Activated T-cell treated with anti-CD3 and anti-CD28 coated beads, Interleukin-2, amount 50 U/mL, for 72 hours (primary cell): ENCODE measurements at regions not wholly inside any gene's neighbourhood (a gene's known extent, or its start where the extent isn't known, plus 50 kb on each side); places are given as distances from the start of the nearest gene placed in this dataset.
"Not testable (repeated sequence)": the region's sequence is repeated elsewhere in the genome, so short reads cannot be mapped to it uniquely, and the experiment has no call there.

Source experiments
- ATAC-seq, 2 donors: fragments of 150-1000 bp; cut with Tn5 transposase; replicated peaks in 1 of 2; 2 replicates each; pipeline ENCODE4 v1.10.0; 2021; ENCODE audit warnings: moderate library complexity in 2 of 2, mild to moderate bottlenecking in 1 of 2
- DNase-seq, 2 donors: peaks; one replicate each; pipeline ENCODE4 v3.0.0; 2021 to 2022; ENCODE audit warnings: mixed read lengths in 1 of 2
- H3K27ac Mint-ChIP-seq: one replicate; pipeline ENCODE4 v1.8.0; 2022; ENCODE audit warnings: mild to moderate bottlenecking, moderate library complexity, mixed read lengths
- H3K27me3 Mint-ChIP-seq: one replicate; pipeline ENCODE4 v1.8.0; 2022; ENCODE audit warnings: low read depth, mixed read lengths
- H3K36me3 Mint-ChIP-seq, 2 donors: one replicate each; pipeline ENCODE4 v1.8.0; 2022; ENCODE audit warnings: mixed read lengths in 2 of 2, mild to moderate bottlenecking in 1 of 2; ENCODE audit not compliant: insufficient read depth in 2 of 2
- H3K4me1 Mint-ChIP-seq: one replicate; pipeline ENCODE4 v1.8.0; 2022; ENCODE audit warnings: low read depth, mixed read lengths
- H3K4me3 Mint-ChIP-seq, 2 donors: one replicate each; pipeline ENCODE4 v1.8.0; 2022; ENCODE audit warnings: mild to moderate bottlenecking in 2 of 2, mixed read lengths in 2 of 2, moderate library complexity in 2 of 2
- H3K9me3 Mint-ChIP-seq, 2 donors: one replicate each; pipeline ENCODE4 v1.8.0; 2022; ENCODE audit warnings: mixed read lengths in 2 of 2

DNA sequence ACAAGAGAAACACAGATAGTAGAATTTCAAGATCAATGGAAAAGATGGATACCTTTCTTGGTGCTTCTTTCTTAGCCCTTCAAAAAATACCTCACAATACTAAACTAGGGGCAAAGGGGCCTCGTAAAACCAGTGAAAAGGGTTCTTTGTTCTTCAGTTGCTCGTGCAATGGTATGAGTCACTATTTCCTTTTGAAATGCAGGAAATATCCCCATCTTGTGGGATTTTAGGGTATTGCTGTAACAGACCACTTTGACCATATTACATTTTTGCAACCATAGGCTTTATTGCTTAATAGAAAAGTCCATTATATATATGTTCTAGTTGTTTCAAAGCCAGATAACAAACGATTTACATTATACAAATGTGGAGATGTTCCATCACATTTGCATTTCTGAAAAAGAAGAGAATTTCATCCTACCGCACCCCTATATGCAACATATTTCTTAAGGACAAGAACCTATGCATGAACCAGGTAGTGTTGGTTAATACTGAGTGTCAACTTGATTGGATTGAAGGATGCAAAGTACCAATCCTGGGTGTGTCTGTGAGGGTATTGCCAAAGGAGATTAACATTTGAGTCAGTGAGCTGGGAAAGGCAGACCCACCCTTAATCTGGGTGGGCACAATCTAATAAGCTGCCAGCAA is 88.6 kb upstream of the PKN2 start:
- H3K27me3 Mint-ChIP-seq: no peaks in the 10 kb centered on the region
- H3K4me1 Mint-ChIP-seq: no peaks in the 10 kb centered on the region
- H3K9me3 Mint-ChIP-seq: peaks cover 3 to 4% of the 10 kb centered on the region in 2 donors
- no peaks in the 10 kb centered on the region for H3K36me3 Mint-ChIP-seq
- H3K27ac Mint-ChIP-seq: no peak overlapping the region
- ATAC-seq: peak; percentile 45 to 65
- DNase-seq: no peak
- H3K4me3 Mint-ChIP-seq: no peak overlapping the region

DNA sequence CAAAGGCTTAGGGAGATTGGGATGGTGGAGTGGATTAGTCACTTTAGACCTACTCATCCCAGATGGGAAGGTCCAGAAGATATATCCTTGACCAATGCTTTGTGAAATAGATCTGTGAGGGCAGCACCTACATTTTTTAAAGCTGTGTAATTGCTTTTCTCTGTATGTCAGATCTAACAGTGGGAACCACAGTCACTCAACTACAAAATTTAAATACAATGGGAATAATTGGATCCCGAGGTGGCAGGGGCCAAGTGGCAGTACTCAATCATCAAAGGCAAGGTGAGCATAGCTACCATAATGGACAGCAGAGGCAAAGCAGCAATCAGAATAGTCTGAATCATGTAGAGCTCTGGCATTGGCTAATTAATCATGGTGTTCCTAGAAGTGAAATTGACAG is 86.1 kb upstream of the PKN2 start:
- not testable (repeated sequence) for DNase-seq, H3K4me1 Mint-ChIP-seq, H3K36me3 Mint-ChIP-seq, H3K27ac Mint-ChIP-seq, H3K4me3 Mint-ChIP-seq, H3K27me3 Mint-ChIP-seq, ATAC-seq, H3K9me3 Mint-ChIP-seq

DNA sequence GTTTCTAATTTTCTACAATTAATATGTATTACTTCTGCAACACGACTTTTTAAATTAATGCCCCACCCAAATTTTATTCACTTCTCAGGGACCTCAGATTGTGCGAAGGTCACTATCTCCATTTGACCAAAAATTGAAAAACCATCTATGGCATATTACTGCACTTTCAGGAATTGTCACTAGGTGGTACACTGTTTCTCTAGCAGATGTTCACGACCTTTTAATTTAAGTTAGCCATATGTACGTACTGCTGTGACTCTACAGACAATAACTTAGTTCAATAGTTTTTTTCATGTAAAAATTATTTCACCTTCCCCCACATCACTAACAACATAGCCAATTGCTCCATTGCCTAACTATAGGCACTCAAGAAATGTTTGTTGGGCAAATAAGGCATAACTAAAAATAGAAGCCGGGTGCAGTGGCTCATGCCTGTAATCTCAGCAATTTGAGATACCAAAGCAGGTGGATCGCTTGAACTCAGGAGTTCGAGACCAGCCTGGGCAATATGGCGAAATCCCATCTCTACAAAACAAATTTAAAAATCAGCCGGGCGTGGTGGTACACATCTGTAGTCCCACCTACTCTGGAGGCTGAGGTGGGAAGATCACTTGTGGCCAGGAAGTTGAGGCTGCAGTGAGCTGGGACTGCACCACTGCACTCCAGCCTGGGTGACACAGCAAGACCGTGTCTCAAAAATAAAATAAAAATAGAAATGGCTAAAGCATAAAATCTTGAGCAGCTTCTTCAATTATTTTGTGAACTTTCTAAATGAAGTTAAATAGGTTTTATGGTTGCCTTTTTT is 75.7 kb upstream of the PKN2 start:
- no peak for DNase-seq
- Mint-ChIP-seq H3K36me3 (no peaks in the 10 kb centered on the region), H3K9me3 (no peaks in the 10 kb centered on the region), H3K4me3 (no peak overlapping the region), H3K27ac (no peak overlapping the region), H3K27me3 (no peaks in the 10 kb centered on the region), H3K4me1 (peaks cover 4% of the 10 kb centered on the region)
- ATAC-seq: peak in 1 of 2 donors; percentile 49

DNA sequence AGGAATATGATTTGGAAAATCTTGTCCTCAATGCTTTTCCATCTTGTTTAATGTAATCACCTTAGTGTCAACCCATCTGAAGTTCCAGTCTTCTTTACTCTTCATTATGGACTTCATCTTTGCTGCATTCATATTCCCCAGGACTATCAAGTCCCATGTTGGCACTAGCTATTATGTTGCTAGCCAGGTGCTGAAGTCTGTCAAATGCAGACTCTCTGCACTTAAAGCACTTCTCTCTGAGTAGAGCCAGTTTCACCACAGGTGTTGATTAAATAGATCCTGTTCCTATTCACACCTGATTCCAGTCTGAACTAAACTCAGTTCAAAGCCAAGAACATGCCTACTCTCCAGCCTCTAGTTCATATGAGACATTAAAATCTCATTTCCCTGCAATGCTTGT is 75.0 kb upstream of the PKN2 start:
- H3K4me3 Mint-ChIP-seq: no peak overlapping the region
- no peak for ATAC-seq
- no peaks in the 10 kb centered on the region for H3K27me3 Mint-ChIP-seq
- H3K9me3 Mint-ChIP-seq: no peaks in the 10 kb centered on the region
- H3K4me1 Mint-ChIP-seq: peaks cover 4% of the 10 kb centered on the region
- no peak overlapping the region for H3K27ac Mint-ChIP-seq
- no peak for DNase-seq
- H3K36me3 Mint-ChIP-seq: no peaks in the 10 kb centered on the region

DNA sequence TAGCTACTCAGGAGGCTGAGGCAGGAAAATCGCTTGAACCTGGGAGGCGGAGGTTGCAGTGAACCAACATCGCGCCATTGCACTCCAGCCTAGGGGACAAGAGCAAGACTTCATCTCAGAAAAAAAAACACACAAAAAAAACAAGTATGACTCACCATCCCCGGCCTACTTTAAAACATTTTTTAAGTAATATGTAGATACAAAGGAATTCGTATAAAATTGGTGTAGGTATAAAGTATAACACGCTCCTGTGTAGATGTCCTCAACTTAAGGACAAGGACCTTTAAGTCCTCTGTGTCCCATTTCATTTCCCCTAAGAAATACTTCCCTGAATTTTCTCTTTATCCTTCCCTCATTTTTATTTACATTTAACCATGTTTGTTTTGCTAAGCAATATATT is 73.4 kb upstream of the PKN2 start:
- no peak for ATAC-seq
- no peak overlapping the region for H3K27ac Mint-ChIP-seq
- no peaks in the 10 kb centered on the region for H3K36me3 Mint-ChIP-seq
- no peak for DNase-seq
- no peaks in the 10 kb centered on the region for H3K27me3 Mint-ChIP-seq
- peaks cover 4% of the 10 kb centered on the region for H3K4me1 Mint-ChIP-seq
- no peaks in the 10 kb centered on the region for H3K9me3 Mint-ChIP-seq
- H3K4me3 Mint-ChIP-seq: no peak overlapping the region

DNA sequence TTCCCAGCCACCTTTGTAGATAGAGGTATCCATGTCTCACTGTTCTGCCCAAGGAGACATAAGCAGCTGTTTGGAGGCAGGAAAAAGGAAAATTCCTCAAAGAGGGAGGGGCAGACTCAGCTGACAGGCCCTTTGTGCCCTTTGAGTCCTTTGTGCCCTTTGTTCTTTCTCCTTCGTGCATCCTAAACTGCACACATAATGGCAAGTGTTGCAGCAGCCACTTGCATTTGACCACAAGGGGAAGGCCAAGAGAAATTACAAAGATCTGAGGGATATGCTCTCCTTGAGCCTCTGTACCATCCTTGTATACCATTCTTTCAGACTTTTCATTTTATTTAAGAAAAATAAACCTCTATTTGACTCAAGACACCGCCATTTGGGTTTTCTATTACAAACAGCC is 71.8 kb upstream of the PKN2 start:
- no peak for DNase-seq
- Mint-ChIP-seq H3K4me3 (no peak overlapping the region), H3K36me3 (no peaks in the 10 kb centered on the region), H3K4me1 (peaks cover 4% of the 10 kb centered on the region), H3K27me3 (no peaks in the 10 kb centered on the region), H3K27ac (no peak overlapping the region), H3K9me3 (peaks cover 0 to 2% of the 10 kb centered on the region in 2 donors)
- no peak for ATAC-seq

DNA sequence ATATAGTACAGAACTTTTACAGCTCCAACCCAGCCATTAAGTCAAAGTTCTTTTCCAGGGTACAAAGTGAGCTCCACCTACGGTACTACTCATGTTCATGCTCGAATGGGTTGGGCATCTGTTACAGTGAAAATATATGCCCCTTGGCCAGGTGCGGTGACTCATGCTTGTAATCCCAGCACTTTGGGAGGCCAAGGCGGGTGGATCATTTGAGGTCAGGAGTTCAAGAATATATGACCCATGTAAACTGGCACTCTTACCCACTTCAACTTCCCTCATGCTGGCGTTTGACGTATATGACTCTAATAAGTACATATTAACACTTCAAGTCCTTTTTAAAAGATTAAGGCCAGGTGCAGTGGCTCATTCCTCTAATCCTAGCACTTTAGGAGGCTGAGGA is 71.3 kb upstream of the PKN2 start:
- peaks cover 4% of the 10 kb centered on the region for H3K4me1 Mint-ChIP-seq
- ATAC-seq: no peak
- H3K4me3 Mint-ChIP-seq: no peak overlapping the region
- no peak for DNase-seq
- no peak overlapping the region for H3K27ac Mint-ChIP-seq
- no peaks in the 10 kb centered on the region for H3K27me3 Mint-ChIP-seq
- peaks cover 0 to 4% of the 10 kb centered on the region in 2 donors for H3K36me3 Mint-ChIP-seq
- H3K9me3 Mint-ChIP-seq: peaks cover 4 to 6% of the 10 kb centered on the region in 2 donors

DNA sequence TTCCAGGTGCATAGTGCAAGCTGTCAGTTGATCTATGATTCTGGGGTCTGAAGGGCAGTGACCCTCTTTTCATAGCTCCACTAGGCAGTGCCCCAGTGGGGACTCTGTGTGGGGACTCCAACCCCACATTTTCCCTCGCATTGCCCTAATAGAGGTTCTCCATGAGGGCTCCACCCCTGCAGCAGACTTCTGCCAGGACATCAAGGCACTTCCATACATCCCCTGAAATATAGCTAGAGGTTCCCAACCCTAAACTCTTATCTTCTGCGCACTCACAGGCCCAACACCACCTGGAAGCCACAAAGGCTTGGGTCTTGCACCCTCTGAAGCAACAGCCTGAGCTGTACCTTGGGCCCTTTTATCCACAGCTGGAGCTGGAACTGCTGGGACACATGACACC is 65.7 kb upstream of the PKN2 start:
- Mint-ChIP-seq H3K9me3 (peaks cover 16 to 19% of the 10 kb centered on the region in 2 donors), H3K27ac (no peak overlapping the region), H3K4me1 (no peaks in the 10 kb centered on the region), H3K36me3 (peaks cover 8 to 17% of the 10 kb centered on the region in 2 donors), H3K27me3 (no peaks in the 10 kb centered on the region), H3K4me3 (no peak overlapping the region)
- ATAC-seq (no peak), DNase-seq (no peak)

DNA sequence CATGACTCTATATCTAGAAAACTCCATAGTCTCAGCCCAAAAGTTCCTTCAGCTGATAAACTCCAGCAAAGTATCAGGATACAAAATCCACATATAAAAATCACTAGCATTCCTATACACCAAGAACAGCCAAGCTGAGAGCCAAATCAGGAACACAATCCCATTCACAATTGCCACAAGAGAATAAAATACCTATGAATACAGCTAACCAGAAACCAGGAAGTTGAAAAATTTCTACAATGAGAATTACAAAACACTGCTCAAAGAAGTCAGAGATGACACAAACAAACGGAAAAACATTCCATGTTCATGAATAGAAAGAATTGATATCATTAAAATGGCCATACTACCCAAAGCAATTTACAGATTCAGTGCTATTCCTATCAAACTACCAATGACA is 61.0 kb upstream of the PKN2 start:
- H3K27ac Mint-ChIP-seq, H3K4me1 Mint-ChIP-seq, H3K4me3 Mint-ChIP-seq, ATAC-seq, H3K27me3 Mint-ChIP-seq, DNase-seq: not testable (repeated sequence)
- H3K36me3 Mint-ChIP-seq: peaks cover 8 to 11% of the 10 kb centered on the region in 2 donors
- H3K9me3 Mint-ChIP-seq: peaks cover 10 to 12% of the 10 kb centered on the region in 2 donors
